Ramos (cell line): ENCODE measurements at regions not wholly inside any gene's neighbourhood (a gene's known extent, or its start where the extent isn't known, plus 50 kb on each side); places are given as distances from the start of the nearest gene placed in this dataset.
"Not testable (repeated sequence)": the region's sequence is repeated elsewhere in the genome, so short reads cannot be mapped to it uniquely, and the experiment has no call there.

Source experiments
- in situ Hi-C: fragments of 300-500 bp; cut with MboI; formaldehyde crosslinking; loops from one replicate; pipeline ENCODE4 v1.14.3; 2022; ENCODE audit warnings: low sequenced_read_pairs; ENCODE audit not compliant: unreplicated experiment

DNA sequence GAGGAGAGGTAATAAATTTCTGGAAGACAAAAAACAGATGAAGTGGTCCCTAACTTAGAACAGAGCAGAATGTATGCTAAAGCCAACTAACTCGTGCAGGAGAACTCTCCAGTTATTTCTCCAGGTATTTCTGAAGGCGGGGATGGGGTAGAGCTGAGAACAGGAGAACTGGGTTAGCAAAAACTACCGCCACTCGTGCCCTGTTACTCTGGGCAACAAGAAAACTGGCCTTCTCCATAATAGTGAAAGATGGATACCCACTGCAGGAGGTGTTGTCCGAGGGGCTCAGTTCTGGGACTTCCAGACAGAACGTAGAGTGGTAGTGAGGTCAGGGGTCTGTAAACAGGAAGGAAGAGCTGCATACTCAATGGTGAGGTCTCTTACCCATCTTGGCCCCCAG is 187.3 kb upstream of the FRMD6 start:
- in situ Hi-C loops = no loop called here

DNA sequence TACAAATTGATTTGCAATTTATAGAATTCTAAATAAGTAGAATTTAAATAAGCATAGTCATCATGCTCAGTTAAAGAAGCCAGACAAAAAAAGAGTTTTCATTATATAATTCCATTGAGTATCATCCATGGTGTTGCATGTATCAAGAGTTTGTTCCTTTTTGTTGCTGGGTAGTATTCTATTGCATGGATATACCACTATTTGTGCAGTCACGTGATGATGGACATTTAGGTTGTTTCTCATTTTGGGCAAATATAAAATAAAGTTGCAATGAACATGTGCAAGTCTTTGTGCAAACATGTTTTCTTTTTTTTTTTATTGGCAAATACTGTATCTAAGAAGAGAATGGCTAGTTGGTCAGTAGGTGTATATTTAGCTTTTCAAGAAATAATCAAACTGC is 186.2 kb upstream of the FRMD6 start:
- in situ Hi-C loops = no loop called here

DNA sequence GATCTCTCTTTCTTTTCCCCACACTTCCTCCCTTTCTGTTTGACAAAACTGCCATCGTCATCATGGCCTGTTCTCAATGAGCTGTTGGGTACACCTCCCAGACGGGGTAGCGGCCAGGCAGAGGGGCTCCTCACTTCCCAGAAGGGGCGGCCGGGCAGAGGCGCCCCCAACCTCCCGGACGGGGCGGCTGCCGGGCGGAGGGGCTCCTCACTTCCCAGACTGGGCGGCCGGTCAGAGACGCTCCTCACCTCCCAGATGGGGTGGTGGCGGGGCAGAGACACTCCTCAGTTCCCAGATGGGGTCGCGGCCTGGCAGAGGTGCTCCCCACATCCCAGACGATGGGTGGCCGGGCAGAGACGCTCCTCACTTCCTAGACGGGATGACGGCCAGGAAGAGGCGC is 184.3 kb upstream of the FRMD6 start:
- in situ Hi-C loops = not testable (repeated sequence)

DNA sequence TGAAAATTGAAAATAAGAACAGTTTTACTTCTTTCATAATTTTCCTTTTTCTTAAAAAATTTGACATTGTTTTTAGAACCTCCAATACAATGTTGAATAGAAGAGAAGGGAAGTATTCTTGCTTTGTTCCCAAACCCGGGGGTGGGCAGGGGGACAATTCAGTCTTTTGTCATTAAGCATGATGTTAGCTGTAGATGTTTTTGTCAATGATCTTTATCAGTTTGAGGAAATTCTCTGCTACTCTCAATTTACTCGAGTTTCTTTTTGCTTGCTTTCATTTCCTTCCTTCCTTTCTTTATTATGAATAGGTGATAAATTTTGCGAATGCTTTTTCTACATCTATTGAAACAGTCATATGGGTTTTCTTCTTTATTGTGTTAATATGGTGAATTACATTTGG is 183.2 kb upstream of the FRMD6 start:
- in situ Hi-C loops = no loop called here

DNA sequence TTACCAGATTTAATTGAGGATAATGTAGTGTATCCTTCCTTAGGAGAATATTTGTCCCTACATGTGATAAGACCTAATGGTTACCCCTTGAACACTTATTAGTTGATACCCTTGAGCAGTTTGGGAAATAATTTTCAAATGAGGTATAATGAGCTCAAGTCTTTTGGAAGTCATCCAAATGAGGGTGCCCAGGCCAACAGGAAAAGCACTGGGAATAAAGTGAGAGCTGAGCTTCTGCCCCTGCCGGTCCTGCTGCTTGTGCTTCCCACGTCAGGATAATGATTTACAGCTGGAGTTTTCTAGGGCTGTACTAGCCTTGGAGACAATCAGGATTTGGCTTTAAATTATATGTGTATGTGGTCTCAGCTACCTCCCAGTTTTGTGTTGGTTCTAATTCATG is 178.8 kb upstream of the FRMD6 start:
- in situ Hi-C loops = no loop called here

DNA sequence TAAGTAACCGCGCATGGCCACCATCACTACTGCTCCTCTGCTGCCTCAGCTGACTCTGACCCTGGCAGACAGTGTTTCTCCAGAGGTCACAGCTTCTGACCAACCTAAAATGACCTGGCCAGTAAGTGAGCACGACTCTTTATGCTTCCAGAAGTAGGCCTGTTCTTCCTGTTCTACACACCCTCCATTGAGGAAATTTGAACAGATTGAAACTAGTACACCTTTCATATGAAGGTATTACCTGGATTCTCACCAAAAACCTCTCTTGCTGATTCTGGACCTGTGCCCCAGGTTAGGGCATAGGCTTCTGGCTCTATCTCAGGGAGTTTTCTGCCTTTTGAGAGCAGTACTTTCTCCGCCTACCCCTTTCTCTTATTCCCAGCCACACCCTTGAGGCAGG is 178.4 kb upstream of the FRMD6 start:
- in situ Hi-C loops = no loop called here

DNA sequence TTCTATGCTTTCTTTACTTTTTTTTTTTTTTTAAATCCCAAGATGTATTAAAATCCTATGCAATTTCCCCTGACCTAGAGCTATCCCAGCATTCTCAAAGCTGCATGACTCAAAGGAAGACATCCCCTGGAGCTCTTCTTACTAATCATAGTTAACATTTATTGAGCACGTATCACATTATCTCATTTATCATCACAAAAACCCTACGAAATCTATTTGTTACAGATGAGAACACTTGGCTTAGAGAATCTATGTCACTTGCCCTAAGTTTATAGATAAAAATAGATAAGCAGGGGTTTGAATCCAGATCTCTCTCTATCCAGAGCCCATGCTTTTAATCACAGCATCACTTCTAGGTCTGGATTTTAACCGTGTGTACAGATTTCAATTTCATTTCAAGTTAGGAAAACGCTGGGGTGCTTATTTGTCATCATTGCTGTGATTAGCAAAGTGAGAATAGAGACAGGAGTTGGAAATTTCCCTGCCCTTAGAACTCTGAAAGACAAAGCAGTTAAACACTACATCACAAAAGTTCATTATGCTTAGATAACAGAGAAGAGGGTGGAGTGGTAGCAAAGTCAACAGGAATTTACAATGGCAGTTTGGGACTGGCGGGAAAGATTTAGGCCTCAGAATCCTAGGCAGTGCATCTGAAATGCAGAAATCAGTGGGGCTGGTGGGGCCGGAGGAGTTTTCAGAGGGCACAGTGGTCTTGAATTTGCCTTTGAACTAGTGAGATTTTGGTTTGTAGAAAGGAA is 177.7 kb upstream of the FRMD6 start:
- in situ Hi-C loops = no loop called here

DNA sequence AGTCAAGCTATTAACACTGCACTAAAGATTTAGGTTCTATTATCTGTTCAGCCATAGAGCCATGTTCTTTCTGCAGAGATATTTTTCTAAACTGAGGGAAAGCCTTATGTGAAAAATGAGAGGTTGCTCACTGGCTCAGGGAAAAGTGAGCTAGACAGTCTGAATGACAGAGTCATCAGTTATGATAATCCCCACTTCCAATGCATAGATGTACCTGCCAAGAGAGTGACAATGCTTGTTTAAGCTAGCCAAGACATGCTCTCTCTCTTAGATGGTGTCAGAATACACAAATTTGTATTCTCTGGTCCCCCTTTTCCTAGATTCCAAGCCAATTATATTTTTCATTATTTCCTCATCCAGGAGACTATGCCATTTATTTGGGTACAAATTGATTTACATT is 176.9 kb upstream of the FRMD6 start:
- in situ Hi-C loops = no loop called here

DNA sequence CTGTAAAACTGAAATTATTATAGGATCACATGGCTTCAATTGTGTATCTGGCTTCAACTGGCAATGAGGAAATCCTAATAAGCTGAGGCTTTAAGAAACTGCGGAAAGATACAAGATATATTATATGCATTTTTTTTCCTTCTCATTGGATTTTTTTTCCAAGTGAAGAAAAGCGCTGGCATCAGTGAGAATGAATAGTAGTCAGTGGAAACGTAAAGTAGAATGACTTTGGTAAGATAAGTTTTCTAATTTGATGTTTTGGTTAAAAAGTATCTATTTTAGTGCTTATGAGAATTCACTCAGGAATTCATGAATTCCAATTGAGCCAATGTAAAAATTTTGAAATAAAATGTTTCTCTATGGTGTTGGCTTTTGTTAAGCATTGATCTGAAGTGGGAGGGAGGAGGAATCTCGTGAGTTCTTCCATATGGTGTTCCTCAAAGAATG is 173.5 kb upstream of the FRMD6 start:
- in situ Hi-C loops = no loop called here

DNA sequence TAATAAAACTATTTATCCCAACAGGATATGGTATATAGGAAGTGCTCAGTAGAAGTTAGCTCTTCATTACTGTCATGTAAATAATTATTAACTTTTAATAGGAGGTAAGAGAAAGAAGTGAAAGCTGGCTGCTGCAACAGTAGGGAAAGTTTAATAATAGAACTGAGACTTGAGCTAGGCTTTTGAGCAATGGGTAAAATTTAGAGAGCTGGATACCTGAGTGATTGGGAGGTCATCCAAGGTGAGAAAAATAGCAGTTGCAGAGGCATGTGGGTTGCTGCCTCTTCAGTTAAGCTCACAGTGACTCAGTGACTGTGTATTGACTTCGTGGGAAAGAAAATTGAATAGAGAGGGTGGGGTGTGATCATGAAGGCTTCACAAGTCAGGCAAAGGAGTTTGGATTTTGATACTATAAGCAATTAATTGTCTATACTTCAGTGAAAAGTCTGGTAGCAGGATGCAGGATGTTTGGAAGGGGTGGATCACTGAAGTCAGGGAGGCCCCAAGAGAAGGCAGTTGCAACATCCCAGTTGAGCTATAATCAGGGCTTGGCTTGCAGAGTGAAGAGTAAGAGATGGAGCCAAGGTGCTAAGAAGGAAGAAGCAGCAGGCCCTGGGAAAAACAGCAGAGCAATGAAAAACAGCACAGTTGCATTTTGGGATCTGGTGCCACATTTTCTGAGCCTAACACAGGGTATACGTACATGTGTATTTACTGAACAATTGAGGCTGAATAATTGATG is 172.0 kb upstream of the FRMD6 start:
- in situ Hi-C loops = no loop called here

DNA sequence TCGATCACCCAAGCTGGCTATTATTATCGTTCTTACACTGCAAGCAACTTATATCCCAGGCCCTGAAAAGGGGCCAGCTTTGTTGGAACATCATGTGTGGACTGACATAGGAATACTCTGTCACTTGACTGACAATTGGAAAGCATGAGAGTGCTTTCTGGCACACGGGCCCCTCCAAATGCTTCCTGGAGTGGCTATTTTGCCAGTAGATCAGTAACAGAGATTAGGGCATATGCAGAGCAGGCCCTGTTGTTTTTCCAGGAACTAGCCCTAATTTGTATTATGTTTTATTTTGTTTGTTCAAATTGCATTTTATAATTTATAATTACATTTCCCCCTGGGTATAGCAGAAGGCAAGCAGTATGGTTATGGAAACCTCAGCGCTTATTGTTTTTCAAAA is 170.1 kb upstream of the FRMD6 start:
- in situ Hi-C loops = no loop called here

DNA sequence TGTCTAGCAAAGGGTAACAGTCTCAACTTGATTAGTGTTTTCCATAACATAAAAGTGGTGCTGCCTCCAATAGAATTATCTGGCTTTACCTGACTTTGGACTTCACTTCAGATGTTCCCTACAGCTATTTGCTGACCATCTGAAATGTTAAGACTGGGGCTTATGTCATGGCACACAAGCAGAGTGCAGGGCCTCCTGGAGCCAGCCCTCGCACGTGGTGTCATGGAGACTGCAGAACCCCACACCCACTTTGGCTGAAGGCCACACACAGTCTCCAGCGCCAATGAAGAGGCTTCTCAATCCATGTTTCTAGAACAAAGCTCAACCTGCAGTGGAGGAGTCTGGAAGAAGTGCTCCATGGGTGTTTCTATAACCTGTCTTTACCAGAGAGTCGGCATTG is 169.6 kb upstream of the FRMD6 start:
- in situ Hi-C loops = no loop called here

DNA sequence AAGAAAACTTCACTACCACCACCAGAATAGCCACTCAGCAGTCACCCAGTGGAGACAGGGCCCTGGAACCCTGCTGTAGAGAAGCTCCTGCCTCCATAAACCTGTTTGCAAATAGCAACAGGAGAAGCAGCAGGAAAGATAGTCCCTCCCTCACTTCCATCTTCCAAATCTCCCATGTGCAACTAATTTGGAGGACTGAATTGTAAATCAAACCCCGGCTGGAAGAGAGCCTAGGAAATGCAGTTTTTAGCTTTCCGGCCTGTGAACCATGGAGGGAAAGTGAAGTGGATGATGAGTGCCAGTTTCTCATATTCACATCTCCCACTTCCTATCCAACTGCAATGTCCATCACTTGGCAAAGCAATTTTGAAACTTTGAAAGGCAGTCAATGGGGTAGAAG is 167.2 kb upstream of the FRMD6 start:
- in situ Hi-C loops = no loop called here

DNA sequence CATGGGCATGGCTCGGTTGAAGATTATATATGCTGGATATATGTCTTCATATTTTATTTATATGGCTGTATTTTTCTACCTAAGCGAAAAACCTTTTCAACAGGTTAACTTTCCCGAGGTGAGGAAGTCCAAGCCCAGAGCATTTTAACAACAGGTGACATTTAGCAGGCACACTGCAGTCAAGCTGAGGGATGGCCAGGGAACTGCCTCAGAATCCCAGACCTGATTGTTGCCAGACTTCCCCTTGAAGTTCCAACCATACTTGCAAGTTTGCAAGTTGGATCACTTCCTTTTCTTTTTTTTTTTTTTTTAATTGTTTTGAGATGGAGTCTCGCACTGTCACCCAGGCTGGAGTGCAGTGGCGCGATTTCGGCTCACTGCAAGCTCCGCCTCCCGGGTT is 166.0 kb upstream of the FRMD6 start:
- in situ Hi-C loops = no loop called here

DNA sequence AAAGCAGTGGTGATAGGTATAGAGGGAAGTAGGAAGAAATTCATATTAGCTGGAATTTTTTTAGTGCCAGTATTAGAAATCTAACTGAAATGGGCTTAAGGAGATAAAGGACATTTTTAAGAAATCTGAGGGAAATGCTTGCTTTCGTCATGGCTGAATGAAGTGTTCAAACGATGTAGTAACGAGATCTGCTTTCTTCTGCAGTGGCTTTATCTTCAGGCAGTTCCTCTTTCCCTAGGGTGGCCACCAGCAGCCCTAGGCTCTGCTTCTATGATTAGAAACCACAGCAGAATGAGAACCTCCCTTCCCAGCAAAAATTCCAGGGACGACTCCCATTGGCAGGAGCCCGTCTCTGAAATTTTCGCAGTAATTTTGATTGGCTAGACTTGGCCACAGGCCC is 163.9 kb upstream of the FRMD6 start:
- in situ Hi-C loops = no loop called here

DNA sequence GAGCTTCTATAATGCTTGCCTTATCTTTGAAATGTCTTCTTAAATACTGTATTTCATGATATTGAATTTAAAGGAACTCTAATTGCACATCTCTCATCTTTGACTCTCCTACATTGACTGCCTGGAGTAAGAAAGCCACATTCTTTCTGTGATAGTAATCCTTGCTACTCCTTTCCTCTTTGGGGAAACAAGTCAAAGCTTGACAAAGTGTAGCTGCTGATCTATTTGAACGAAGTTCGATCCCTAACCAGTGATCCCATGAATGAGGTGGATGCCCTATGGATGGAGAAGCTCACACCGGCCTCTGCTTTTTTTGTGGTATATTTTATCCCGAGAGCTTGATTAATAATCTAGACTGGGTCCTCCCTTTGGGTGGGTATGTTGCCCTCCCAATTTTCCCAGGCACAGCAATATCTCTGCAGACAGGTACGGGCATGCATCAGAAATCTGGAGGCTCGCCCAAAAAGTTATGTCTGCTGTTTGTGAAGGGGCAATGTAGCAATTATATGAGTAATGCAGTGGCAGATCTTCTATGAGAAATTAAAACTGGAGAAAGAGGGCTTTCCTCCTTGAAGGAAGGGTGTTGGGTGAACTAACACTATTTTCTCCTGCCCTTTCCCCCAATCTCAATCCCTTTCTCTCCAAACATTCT is 163.0 kb upstream of the FRMD6 start:
- in situ Hi-C loops = no loop called here

DNA sequence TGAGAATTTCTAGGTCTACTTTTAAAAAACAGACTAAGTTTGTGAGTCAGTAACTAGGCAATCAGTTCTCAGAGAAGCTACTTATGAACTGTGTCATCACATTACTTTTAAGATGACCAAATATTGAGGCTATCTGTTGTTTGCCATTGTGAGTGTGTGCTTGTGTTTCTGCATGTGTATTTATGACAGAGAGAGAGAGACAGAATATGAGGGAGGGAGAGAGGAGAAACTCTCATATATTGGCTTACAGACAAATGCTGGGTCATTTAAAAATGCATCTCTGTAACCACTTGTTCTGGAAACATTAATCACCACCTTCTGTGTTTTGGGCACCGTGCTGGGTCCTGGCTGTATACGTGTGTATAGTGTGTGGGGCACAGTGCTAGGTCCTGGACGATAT is 161.5 kb upstream of the FRMD6 start:
- in situ Hi-C loops = no loop called here

DNA sequence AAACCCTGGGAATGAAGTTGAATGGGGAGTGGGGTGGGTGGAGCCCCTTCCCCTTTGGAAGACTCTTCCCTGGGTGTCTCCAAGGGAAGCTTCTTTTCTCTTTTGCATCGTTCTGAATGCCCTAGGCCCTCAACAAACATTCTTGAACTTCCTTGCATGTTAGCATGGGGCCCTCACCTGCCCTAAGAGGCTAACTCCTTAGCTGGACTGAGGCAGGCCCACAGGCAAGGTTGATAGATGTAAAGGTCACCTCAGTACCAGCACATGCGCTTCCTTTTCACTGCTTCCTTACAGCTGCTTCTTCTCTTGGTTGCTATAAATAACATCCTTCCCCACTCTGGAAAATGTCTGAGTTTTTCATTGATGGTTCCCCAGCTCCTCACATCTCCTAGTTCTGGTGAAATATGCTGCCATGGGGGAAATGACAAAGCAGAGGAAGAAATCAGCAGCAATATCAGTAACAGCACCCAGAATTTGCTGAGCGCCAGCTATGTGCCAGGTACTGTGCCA is 160.6 kb upstream of the FRMD6 start:
- in situ Hi-C loops = no loop called here

DNA sequence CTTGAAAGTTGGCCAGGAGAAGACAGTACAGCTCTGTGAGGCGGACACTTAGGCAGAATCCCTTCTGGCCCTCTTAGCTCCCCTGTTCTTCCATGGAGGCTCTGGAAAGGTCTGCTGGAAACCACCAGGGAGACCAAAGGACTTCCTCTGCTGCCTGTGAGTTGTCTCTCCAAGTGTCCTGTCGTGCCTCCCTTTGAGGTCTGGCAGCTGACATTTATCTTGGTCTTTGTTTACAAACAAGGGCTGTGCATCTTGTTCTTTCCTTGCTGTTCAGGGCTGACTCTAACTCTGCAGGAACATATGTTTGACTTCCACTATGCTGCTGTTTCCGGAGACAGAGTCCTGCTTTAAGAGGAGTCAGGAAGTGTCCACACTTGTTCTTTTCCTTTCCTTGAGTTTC is 159.9 kb upstream of the FRMD6 start:
- in situ Hi-C loops = no loop called here

DNA sequence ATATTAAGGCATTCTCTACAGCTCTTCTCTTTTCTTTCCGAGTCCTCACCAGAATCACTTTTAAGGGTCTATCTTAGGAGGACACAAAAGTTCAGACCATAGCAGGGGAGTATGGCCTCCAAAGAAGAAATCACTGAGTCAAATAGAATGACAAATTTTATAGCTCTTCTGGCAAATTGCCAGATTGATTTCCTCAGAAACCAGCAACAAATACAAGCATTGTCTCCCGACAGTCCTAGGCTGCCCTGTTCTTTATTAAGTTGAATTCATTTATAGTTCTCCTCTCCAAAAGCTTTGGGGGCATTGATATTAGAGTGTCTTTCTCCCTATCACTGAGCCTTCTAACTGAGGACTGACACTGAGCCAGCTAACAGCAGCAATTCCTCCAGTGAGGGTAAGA is 156.4 kb upstream of the FRMD6 start:
- in situ Hi-C loops = no loop called here
